Activated CD4-positive, alpha-beta T cell treated with anti-CD3 and anti-CD28 coated beads, Interleukin-2, Interleukin-6, amounts not matched to agents 100 ng/mL and 50 ng/mL, durations not matched to agents 16 hours and 8 hours (primary cell): ENCODE measurements at regions not wholly inside any gene's neighbourhood (a gene's known extent, or its start where the extent isn't known, plus 50 kb on each side); places are given as distances from the start of the nearest gene placed in this dataset.
"Not testable (repeated sequence)": the region's sequence is repeated elsewhere in the genome, so short reads cannot be mapped to it uniquely, and the experiment has no call there.

ENCODE experiments used
- DNase-seq: peaks from one replicate; pipeline ENCODE4 v3.0.0-alpha.2; 2020

- DNase-seq: not testable (repeated sequence)
These were observed 553.1 kb downstream of the TTLL7 start for GRCh38 chr1:83445873-83446272.

GRCh38 chr1:83442412-83442811 lies 556.5 kb downstream of the TTLL7 start:
- DNase-seq: not testable (repeated sequence)

- DNase-seq: not testable (repeated sequence)
These were observed 558.3 kb downstream of the TTLL7 start for GRCh38 chr1:83440586-83440985.

- DNase-seq: not testable (repeated sequence)
These were observed 558.9 kb downstream of the TTLL7 start for GRCh38 chr1:83440021-83440420.

GRCh38 chr1:83438316-83438715 lies 560.6 kb downstream of the TTLL7 start:
- not testable (repeated sequence) for DNase-seq

- not testable (repeated sequence) for DNase-seq
These were observed 563.6 kb downstream of the TTLL7 start for GRCh38 chr1:83435336-83435735.

- DNase-seq: not testable (repeated sequence)
These were observed 571.4 kb downstream of the TTLL7 start for GRCh38 chr1:83427566-83427965.

GRCh38 chr1:83423382-83423781 lies 575.5 kb downstream of the TTLL7 start:
- not testable (repeated sequence) for DNase-seq

- DNase-seq: no peak
These were observed 580.4 kb downstream of the TTLL7 start for GRCh38 chr1:83418558-83418957.

- DNase-seq: not testable (repeated sequence)
These were observed 585.2 kb downstream of the TTLL7 start for GRCh38 chr1:83413839-83414107.

- not testable (repeated sequence) for DNase-seq
These were observed 588.1 kb downstream of the TTLL7 start for GRCh38 chr1:83410746-83411413.

- not testable (repeated sequence) for DNase-seq
These were observed 592.1 kb downstream of the TTLL7 start for GRCh38 chr1:83406693-83407371.

- not testable (repeated sequence) for DNase-seq
These were observed 593.1 kb downstream of the TTLL7 start for GRCh38 chr1:83405789-83406188.

- DNase-seq: not testable (repeated sequence)
These were observed 595.4 kb downstream of the TTLL7 start for GRCh38 chr1:83403500-83403899.

- DNase-seq: not testable (repeated sequence)
These were observed 597.8 kb downstream of the TTLL7 start for GRCh38 chr1:83401146-83401545.

- not testable (repeated sequence) for DNase-seq
These were observed 598.8 kb downstream of the TTLL7 start for GRCh38 chr1:83400173-83400572.

GRCh38 chr1:83398125-83398524 lies 600.8 kb downstream of the TTLL7 start:
- DNase-seq: not testable (repeated sequence)

- DNase-seq: not testable (repeated sequence)
These were observed 603.8 kb downstream of the TTLL7 start for GRCh38 chr1:83395130-83395529.

- not testable (repeated sequence) for DNase-seq
These were observed 612.0 kb downstream of the TTLL7 start for GRCh38 chr1:83386946-83387345.

- not testable (repeated sequence) for DNase-seq
These were observed 615.8 kb downstream of the TTLL7 start for GRCh38 chr1:83383107-83383506.

GRCh38 chr1:83373018-83373417 lies 625.9 kb downstream of the TTLL7 start:
- not testable (repeated sequence) for DNase-seq

- not testable (repeated sequence) for DNase-seq
These were observed 629.1 kb downstream of the TTLL7 start for GRCh38 chr1:83369853-83370252.

GRCh38 chr1:83365320-83365719 lies 633.6 kb downstream of the TTLL7 start:
- not testable (repeated sequence) for DNase-seq

- not testable (repeated sequence) for DNase-seq
These were observed 653.6 kb downstream of the TTLL7 start for GRCh38 chr1:83345375-83345774.
